ENCODE measurements at regions not wholly inside any gene's neighbourhood (a gene's known extent, or its start where the extent isn't known, plus 50 kb on each side); places are given as distances from the start of the nearest gene placed in this dataset.

DNA sequence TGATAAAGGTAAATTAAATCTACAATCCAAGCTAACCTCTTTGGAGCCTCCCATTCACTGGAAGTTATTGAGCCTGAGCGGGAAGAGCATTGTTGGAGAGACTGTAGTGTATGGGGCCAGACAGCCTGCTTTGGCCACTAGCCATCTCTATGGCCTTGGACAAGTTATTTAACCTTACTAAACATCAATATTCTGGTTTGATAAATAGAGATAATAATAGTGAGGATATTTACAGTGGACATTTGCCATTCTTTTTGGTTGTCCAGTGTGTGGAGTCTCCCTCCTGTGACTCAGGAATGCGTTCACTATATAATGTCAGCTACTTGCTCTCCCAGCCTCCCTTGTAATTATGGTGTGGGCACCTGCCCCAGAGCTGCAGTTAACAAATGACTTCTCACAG lies 216.1 kb downstream of the SLC38A4 start:
- H2AFZ ChIP-seq (ENCODE audit: low read length) = no peak overlapping the region
- FAIRE-seq = no peak
- H3K36me3 ChIP-seq (ENCODE audit: control insufficient read depth in 2 of 4, insufficient read depth in 4 of 4, low read length in 3 of 4) = no peaks in the 10 kb centered on the region
- no peaks in the 10 kb centered on the region for H3K23me2 ChIP-seq (ENCODE audit: low read depth, low read length)
- no peak for DNase-seq (ENCODE audit: low read depth in 1 of 2, low spot score in 2 of 2)
- no peak overlapping the region for H2BK20ac ChIP-seq (ENCODE audit: low read length)
- H4K8ac ChIP-seq (ENCODE audit: extremely low read depth, insufficient read depth, low read length) = no peak overlapping the region; the same call in 1 of the 2 replicates
- H4K91ac ChIP-seq (replicated peaks; ENCODE audit: insufficient read length, low read length) = no peak overlapping the region
- H3K27me3 ChIP-seq (replicated peaks in 1 of 4; ENCODE audit: control insufficient read depth in 3 of 4, extremely low read depth in 1 of 4, insufficient read depth in 3 of 4, low read length in 3 of 4) = no peaks in the 10 kb centered on the region
- no peak overlapping the region for H3K56ac ChIP-seq (replicated peaks; ENCODE audit: insufficient read length, low read depth, low read length)
- 91% methylated on average over 2 of the region's 2 CpGs; no CpG with 5 or more reads in 1 of the 2 experiments for WGBS, 2 experiments (ENCODE audit: extremely low coverage in 1 of 2, insufficient coverage in 1 of 2, insufficient read length in 1 of 2, insufficient replicate concordance in 2 of 2, low coverage in 1 of 2, low lambda C conversion rate in 2 of 2, missing lambda C conversion rate in 1 of 2)
- no peak overlapping the region for H3K14ac ChIP-seq (ENCODE audit: insufficient read length)
- H3K79me1 ChIP-seq (ENCODE audit: low read depth, low read length) = no peaks in the 10 kb centered on the region
- 0 out of 7 replicates have a peak, but pooled peaks cover 0 to 2% (median 0%) of the 10 kb centered on the region in 4 experiments for H3K4me1 ChIP-seq (replicated peaks in 1 of 4; ENCODE audit: control insufficient read depth in 3 of 4, insufficient read depth in 4 of 4, low read length in 3 of 4)
- no peak overlapping the region for H3K9ac ChIP-seq (replicated peaks in 1 of 4; ENCODE audit: extremely low read depth in 1 of 4, low read depth in 3 of 4, low read length in 3 of 4)
- no peak overlapping the region for H3K18ac ChIP-seq (ENCODE audit: extremely low read depth, low read length)
- H3K79me2 ChIP-seq (ENCODE audit: control insufficient read depth in 1 of 2, insufficient read depth in 2 of 2, low read length in 2 of 2) = no peaks in the 10 kb centered on the region
- H2BK15ac ChIP-seq (ENCODE audit: low read length) = no peak overlapping the region
- H2AK5ac ChIP-seq (ENCODE audit: low read depth, low read length) = no peak overlapping the region
- H3K4me2 ChIP-seq (ENCODE audit: insufficient read depth in 1 of 2, low read depth in 2 of 2, low read length in 2 of 2) = no peak overlapping the region
- ChIA-PET CTCF (ENCODE audit: partially characterized antibody) (interaction anchor here (1.2 kb wide), 1 partner anchor 52 kb away, joined by 3 read pairs; no protein-coding TSS in a partner anchor), POLR2A (ENCODE audit: partially characterized antibody) (interaction anchor here (0.9 kb wide), 1 partner anchor 8 kb away, joined by 3 read pairs; no protein-coding TSS in a partner anchor)
- no peak for TF ChIP-seq BRCA1 (IDR thresholded peaks at IDR 0.05; ENCODE audit: low read depth, low read length)
- TF ChIP-seq CREB1 (IDR thresholded peaks at IDR 0.05) = no peak
- no peak for TF ChIP-seq SP2 (IDR thresholded peaks at IDR 0.05; ENCODE audit: low read length)
- H3K4ac ChIP-seq (replicated peaks; ENCODE audit: insufficient read length, low read depth, low read length) = no peak overlapping the region
- no peak overlapping the region for H2BK5ac ChIP-seq (ENCODE audit: low read depth, low read length)
- H4K20me1 ChIP-seq (replicated peaks in 1 of 2; ENCODE audit: control insufficient read depth in 1 of 2, insufficient read depth in 2 of 2, low read length in 2 of 2) = no peaks in the 10 kb centered on the region
- H2BK12ac ChIP-seq (ENCODE audit: low read depth, low read length) = no peak overlapping the region
- H2BK120ac ChIP-seq (replicated peaks; ENCODE audit: low read depth, low read length) = no peak overlapping the region
- H3K4me3 ChIP-seq (ENCODE audit: extremely low read depth in 1 of 4, insufficient read depth in 2 of 4, low read depth in 3 of 4, low read length in 4 of 4) = no peak overlapping the region
- H3K9me3 ChIP-seq (ENCODE audit: insufficient read depth in 2 of 2, low read depth in 1 of 2, low read length in 1 of 2) = no peaks in the 10 kb centered on the region
- no peak overlapping the region for H4K5ac ChIP-seq (ENCODE audit: insufficient read length, low read depth, low read length)
- no peak overlapping the region for H3K27ac ChIP-seq (ENCODE audit: low read depth, low read length)
- no peak overlapping the region for H3K23ac ChIP-seq (ENCODE audit: insufficient read length)
